Effector memory CD4-positive, alpha-beta T cell (primary cell): ENCODE measurements at regions not wholly inside any gene's neighbourhood (a gene's known extent, or its start where the extent isn't known, plus 50 kb on each side); places are given as distances from the start of the nearest gene placed in this dataset.
"Not testable (repeated sequence)": the region's sequence is repeated elsewhere in the genome, so short reads cannot be mapped to it uniquely, and the experiment has no call there.

Experiments
- DNase-seq, 3 donors: peaks; one replicate each; pipeline ENCODE4 v3.0.0-alpha.2; 2020
- H3K27ac ChIP-seq: 2 replicates; pipeline ENCODE4 v1.7.0; 2013; ENCODE audit warnings: mild to moderate bottlenecking, low read length, moderate library complexity; ENCODE audit not compliant: insufficient read depth, poor library complexity, severe bottlenecking
- H3K27me3 ChIP-seq: replicated peaks from 2 replicates; pipeline ENCODE4 v1.7.0; 2013; ENCODE audit warnings: mild to moderate bottlenecking, low read length; ENCODE audit not compliant: insufficient read depth, control insufficient read depth, poor library complexity, severe bottlenecking
- H3K36me3 ChIP-seq: 2 replicates; pipeline ENCODE4 v1.7.0; 2013; ENCODE audit warnings: mild to moderate bottlenecking, low read length, moderate library complexity; ENCODE audit not compliant: control insufficient read depth, insufficient read depth
- H3K4me1 ChIP-seq: 2 replicates; pipeline ENCODE4 v1.7.0; 2013; ENCODE audit warnings: low read length, mild to moderate bottlenecking; ENCODE audit not compliant: control insufficient read depth, insufficient read depth, poor library complexity, severe bottlenecking
- H3K4me3 ChIP-seq: 2 replicates; pipeline ENCODE4 v1.7.0; 2013; ENCODE audit warnings: low read length, low read depth, mild to moderate bottlenecking; ENCODE audit not compliant: insufficient read depth, poor library complexity, severe bottlenecking
- H3K9me3 ChIP-seq: 2 replicates; pipeline ENCODE4 v1.7.0; 2013; ENCODE audit warnings: mild to moderate bottlenecking, low read length, moderate library complexity; ENCODE audit not compliant: control insufficient read depth

- H3K4me1 ChIP-seq, result no peaks in the 10 kb centered on the region
- H3K27me3 ChIP-seq, result no peaks in the 10 kb centered on the region
- no peaks in the 10 kb centered on the region for H3K9me3 ChIP-seq
- DNase-seq, result no peak
- H3K27ac ChIP-seq, result no peak overlapping the region
- no peak overlapping the region for H3K4me3 ChIP-seq
- H3K36me3 ChIP-seq, result no peaks in the 10 kb centered on the region
Measured at GRCh38 chr5:100691548-100691947, 156.4 kb downstream of the FAM174A start.

- no peak for DNase-seq
- no peaks in the 10 kb centered on the region for H3K9me3 ChIP-seq
- H3K4me3 ChIP-seq, result no peak overlapping the region
- no peaks in the 10 kb centered on the region for H3K36me3 ChIP-seq
- no peak overlapping the region for H3K27ac ChIP-seq
- H3K27me3 ChIP-seq, result no peaks in the 10 kb centered on the region
- no peaks in the 10 kb centered on the region for H3K4me1 ChIP-seq
Measured at GRCh38 chr5:100693481-100693880, 158.3 kb downstream of the FAM174A start.

- Histone ChIP-seq H3K9me3 (no peaks in the 10 kb centered on the region), H3K27me3 (no peaks in the 10 kb centered on the region), H3K36me3 (no peaks in the 10 kb centered on the region), H3K4me3 (no peak overlapping the region), H3K4me1 (no peaks in the 10 kb centered on the region), H3K27ac (no peak overlapping the region)
- DNase-seq, result no peak
Measured at GRCh38 chr5:100694100-100694499, 158.9 kb downstream of the FAM174A start.

GRCh38 chr5:100697970-100698369, 162.8 kb downstream of the FAM174A start:
- Histone ChIP-seq H3K36me3 (no peaks in the 10 kb centered on the region), H3K4me3 (no peak overlapping the region), H3K27ac (no peak overlapping the region), H3K4me1 (no peaks in the 10 kb centered on the region), H3K27me3 (no peaks in the 10 kb centered on the region), H3K9me3 (no peaks in the 10 kb centered on the region)
- DNase-seq, result no peak

GRCh38 chr5:100706776-100707175, 171.6 kb downstream of the FAM174A start:
- H3K4me1 ChIP-seq, result no peaks in the 10 kb centered on the region
- no peak for DNase-seq
- H3K9me3 ChIP-seq, result no peaks in the 10 kb centered on the region
- no peak overlapping the region for H3K27ac ChIP-seq
- no peaks in the 10 kb centered on the region for H3K27me3 ChIP-seq
- no peak overlapping the region for H3K4me3 ChIP-seq
- H3K36me3 ChIP-seq, result no peaks in the 10 kb centered on the region

GRCh38 chr5:100708645-100709171, 173.5 kb downstream of the FAM174A start:
- Histone ChIP-seq H3K9me3 (no peaks in the 10 kb centered on the region), H3K4me3 (no peak overlapping the region), H3K36me3 (no peaks in the 10 kb centered on the region), H3K27me3 (no peaks in the 10 kb centered on the region), H3K4me1 (no peaks in the 10 kb centered on the region), H3K27ac (no peak overlapping the region)
- DNase-seq, result no peak

- H3K4me1 ChIP-seq, result no peaks in the 10 kb centered on the region
- H3K27ac ChIP-seq, result no peak overlapping the region
- no peaks in the 10 kb centered on the region for H3K36me3 ChIP-seq
- no peaks in the 10 kb centered on the region for H3K27me3 ChIP-seq
- H3K4me3 ChIP-seq, result no peak overlapping the region
- DNase-seq, result no peak
- no peaks in the 10 kb centered on the region for H3K9me3 ChIP-seq
Measured at GRCh38 chr5:100709771-100710170, 174.6 kb downstream of the FAM174A start.

- H3K9me3 ChIP-seq, H3K27ac ChIP-seq, H3K4me3 ChIP-seq, DNase-seq, H3K36me3 ChIP-seq, H3K4me1 ChIP-seq, H3K27me3 ChIP-seq: not testable (repeated sequence)
Measured at GRCh38 chr5:100714780-100715179, 179.6 kb downstream of the FAM174A start.

GRCh38 chr5:100722657-100723056, 180.4 kb downstream of the ST8SIA4 start:
- Histone ChIP-seq H3K36me3 (no peaks in the 10 kb centered on the region), H3K27ac (no peak overlapping the region), H3K9me3 (no peaks in the 10 kb centered on the region), H3K4me3 (no peak overlapping the region), H3K27me3 (no peaks in the 10 kb centered on the region), H3K4me1 (no peaks in the 10 kb centered on the region)
- DNase-seq, result no peak

GRCh38 chr5:100723229-100723628, 179.9 kb downstream of the ST8SIA4 start:
- Histone ChIP-seq H3K4me1 (no peaks in the 10 kb centered on the region), H3K9me3 (no peaks in the 10 kb centered on the region), H3K36me3 (no peaks in the 10 kb centered on the region), H3K4me3 (no peak overlapping the region), H3K27me3 (no peaks in the 10 kb centered on the region), H3K27ac (no peak overlapping the region)
- no peak for DNase-seq

- H3K9me3 ChIP-seq, result no peaks in the 10 kb centered on the region
- no peaks in the 10 kb centered on the region for H3K36me3 ChIP-seq
- H3K4me3 ChIP-seq, result no peak overlapping the region
- H3K27me3 ChIP-seq, result no peaks in the 10 kb centered on the region
- no peaks in the 10 kb centered on the region for H3K4me1 ChIP-seq
- no peak overlapping the region for H3K27ac ChIP-seq
- no peak for DNase-seq
Measured at GRCh38 chr5:100726116-100726515, 177.0 kb downstream of the ST8SIA4 start.
